Transverse colon (tissue), 4 donors: ENCODE measurements at regions not wholly inside any gene's neighbourhood (a gene's known extent, or its start where the extent isn't known, plus 50 kb on each side); places are given as distances from the start of the nearest gene placed in this dataset.
"Not testable (repeated sequence)": the region's sequence is repeated elsewhere in the genome, so short reads cannot be mapped to it uniquely, and the experiment has no call there.

Experiments used
- DNase-seq: peaks from one replicate; pipeline ENCODE4 v3.0.0-alpha.2; 2019
- H3K27ac ChIP-seq, 4 donors: fragments of 200-600 bp; sonication (generic); 2 replicates each; pipeline ENCODE4 v1.5.1; 2016 to 2018; ENCODE audit warnings: inconsistent platforms in 4 of 4
- H3K27me3 ChIP-seq: fragments of 200-600 bp; sonication (generic); 2 replicates; pipeline ENCODE4 v1.5.1; 2017; ENCODE audit warnings: inconsistent platforms
- H3K36me3 ChIP-seq, 4 donors: fragments of 200-600 bp; sonication (generic); 2 replicates each; pipeline ENCODE4 v1.5.1; 2017 to 2019; ENCODE audit warnings: inconsistent platforms in 4 of 4
- H3K4me1 ChIP-seq, 4 donors: fragments of 200-600 bp; sonication (generic); 2 replicates each; pipeline ENCODE4 v1.5.1; 2017 to 2020; ENCODE audit warnings: inconsistent platforms in 4 of 4
- H3K4me3 ChIP-seq, 4 donors: fragments of 200-600 bp; sonication (generic); 1 replicate in 1 of 4; 2 replicates in 3 of 4; pipeline versions ENCODE4 v1.5.1 to v1.6.1; 2017 to 2019; ENCODE audit warnings: inconsistent platforms in 4 of 4
- H3K9me3 ChIP-seq, 2 donors: fragments of 200-600 bp; sonication (generic); 2 replicates each; pipeline ENCODE4 v1.5.1; 2017 to 2019; ENCODE audit warnings: inconsistent platforms in 2 of 2
- CTCF ChIP-seq, 5 experiments: fragments of 200-600 bp in 3 of 5; fragments of 450-650 bp in 2 of 5; sonication (generic) in 3 of 5; IDR thresholded peaks; 1 replicate in 2 of 5; 2 replicates in 3 of 5; pipeline ENCODE4 v1.5.1; 2016 to 2017; ENCODE audit warnings: antibody characterized with exemption in 5 of 5, inconsistent platforms in 3 of 5, mild to moderate bottlenecking in 2 of 5, moderate library complexity in 1 of 5
- EP300 ChIP-seq: sonication (generic); formaldehyde crosslinking; IDR thresholded peaks from one replicate; pipeline ENCODE4 v1.6.1; 2017; ENCODE audit warnings: antibody characterized with exemption, low read depth
- POLR2A ChIP-seq: fragments of 450-650 bp; IDR thresholded peaks from one replicate; pipeline ENCODE4 v1.6.1; 2016; ENCODE audit warnings: antibody characterized with exemption, mild to moderate bottlenecking, moderate library complexity
- POLR2AphosphoS5 ChIP-seq, 3 donors: sonication (generic); formaldehyde crosslinking; IDR thresholded peaks; one replicate each; pipeline ENCODE4 v1.6.1; 2016; ENCODE audit warnings: antibody characterized with exemption in 3 of 3
- WGBS, 2 donors: methylation state at CpG; one replicate each; pipeline ENCODE4 v1.1.5; 2018; ENCODE audit warnings: low coverage in 1 of 2; 5-methylcytosine and 5-hydroxymethylcytosine counted together
- in situ Hi-C, 4 donors: fragments of 200-750 bp; cut with MboI; loops; one replicate each; pipeline versions ENCODE4 v1.15.0 to v1.15.1; 2017; ENCODE audit warnings: low sequenced_read_pairs in 3 of 4, low pct_ligation_motif_present in 1 of 4, low pct_unique_long_range_greater_than_20kb in 1 of 4
- intact Hi-C: fragments of 100-400 bp; cut with DNase I; formaldehyde crosslinking; loops from one replicate; pipeline ENCODE4 v1.15.1; 2023; ENCODE audit warnings: low total_unique reads

GRCh38 chr5:174644923-174645322 is 79.5 kb upstream of the MSX2 start:
- in situ Hi-C loops (no loop called here), intact Hi-C loops (no loop called here)
- no peak for TF ChIP-seq CTCF (IDR thresholded peaks at IDR 0.05)
- no peak for TF ChIP-seq POLR2A
- TF ChIP-seq EP300: no peak
- no peak for TF ChIP-seq POLR2AphosphoS5 (IDR thresholded peaks at IDR 0.05)
- Histone ChIP-seq H3K4me3 (no peak overlapping the region), H3K27me3 (no peaks in the 10 kb centered on the region), H3K4me1 (no peaks in the 10 kb centered on the region), H3K27ac (no peak overlapping the region), H3K36me3 (no peaks in the 10 kb centered on the region), H3K9me3 (no peaks in the 10 kb centered on the region)
- no peak for DNase-seq

- Histone ChIP-seq H3K27ac (no peak overlapping the region), H3K36me3 (no peaks in the 10 kb centered on the region), H3K9me3 (no peaks in the 10 kb centered on the region), H3K4me1 (no peaks in the 10 kb centered on the region), H3K27me3 (no peaks in the 10 kb centered on the region), H3K4me3 (no peak overlapping the region)
- in situ Hi-C loops: no loop called here
- TF ChIP-seq CTCF (IDR thresholded peaks at IDR 0.05) (no peak), EP300 (no peak)
- WGBS, 2 donors: 67 to 87% methylated on average over 2 to 4 of the region's 4 CpGs
- intact Hi-C loops: no loop called here
- DNase-seq: no peak
These were observed 78.7 kb upstream of the MSX2 start for GRCh38 chr5:174645677-174646076.

GRCh38 chr5:174648618-174649017 is 75.8 kb upstream of the MSX2 start:
- H3K27me3 ChIP-seq, intact Hi-C loops, DNase-seq, H3K36me3 ChIP-seq, H3K9me3 ChIP-seq, H3K27ac ChIP-seq, H3K4me1 ChIP-seq, in situ Hi-C loops, H3K4me3 ChIP-seq: not testable (repeated sequence)
- 87% methylated on average over 4 of the region's 4 CpGs; no CpG with 5 or more reads in 1 of the 2 donors for WGBS, 2 donors

- in situ Hi-C loops: no loop called here
- no peak for TF ChIP-seq CTCF (IDR thresholded peaks at IDR 0.05)
- 72 to 88% methylated on average over 5 to 8 of the region's 8 CpGs for WGBS, 2 donors
These were observed 75.0 kb upstream of the MSX2 start for GRCh38 chr5:174649391-174649790.

GRCh38 chr5:174654442-174654841 is 69.9 kb upstream of the MSX2 start:
- no peak for DNase-seq
- H3K36me3 ChIP-seq: no peaks in the 10 kb centered on the region
- H3K27me3 ChIP-seq: peaks cover 6% of the 10 kb centered on the region
- 89% methylated on average over 3 of the region's 3 CpGs; no CpG with 5 or more reads in 1 of the 2 donors for WGBS, 2 donors
- no peak overlapping the region for H3K4me3 ChIP-seq
- no peaks in the 10 kb centered on the region for H3K9me3 ChIP-seq
- in situ Hi-C loops: no loop called here
- intact Hi-C loops: no loop called here
- H3K27ac ChIP-seq: no peak overlapping the region
- no peaks in the 10 kb centered on the region for H3K4me1 ChIP-seq
- TF ChIP-seq CTCF (IDR thresholded peaks at IDR 0.05) (no peak), EP300 (no peak), POLR2AphosphoS5 (IDR thresholded peaks at IDR 0.05) (no peak), POLR2A (no peak)

More at GRCh38 chr5:174649391-174649790, 75.0 kb upstream of the MSX2 start:
- intact Hi-C loops: no loop called here
- H3K9me3 ChIP-seq: no peaks in the 10 kb centered on the region
- no peak overlapping the region for H3K4me3 ChIP-seq
- H3K27ac ChIP-seq: no peak overlapping the region
- no peak for DNase-seq
- H3K36me3 ChIP-seq: no peaks in the 10 kb centered on the region
- H3K4me1 ChIP-seq: no peaks in the 10 kb centered on the region
- H3K27me3 ChIP-seq: peaks cover 6% of the 10 kb centered on the region
